ENCODE measurements at regions not wholly inside any gene's neighbourhood (a gene's known extent, or its start where the extent isn't known, plus 50 kb on each side); places are given as distances from the start of the nearest gene placed in this dataset.

- no peak for TF ChIP-seq HDAC2 (IDR thresholded peaks at IDR 0.05)
- TF ChIP-seq CTCF (IDR thresholded peaks at IDR 0.05), result no peak
These were observed 271.9 kb downstream of the GPM6A start for GRCh38 chr4:175540151-175540550.
